Activated B cell treated with CpG ODN at 0.5 μM for 24 hours (primary cell): ENCODE measurements at regions not wholly inside any gene's neighbourhood (a gene's known extent, or its start where the extent isn't known, plus 50 kb on each side); places are given as distances from the start of the nearest gene placed in this dataset.

Experiments used
- ATAC-seq: fragments of 200-7000 bp; cut with Tn5 transposase; one replicate; pipeline ENCODE4 v1.10.0; 2021; ENCODE audit warnings: low read depth, mild to moderate bottlenecking, moderate library complexity
- CTCF ChIA-PET: fragments of 350-600 bp; sonication (Branson Sonifier 250); formaldehyde crosslinking; loops from one replicate; lab custom pipeline; 2021; ENCODE audit warnings: antibody characterized with exemption; lab: Charles Lee
- POLR2A ChIA-PET: fragments of 350-600 bp; sonication (Branson Sonifier 250); formaldehyde crosslinking; loops from one replicate; lab custom pipeline; 2021; ENCODE audit warnings: antibody characterized with exemption; lab: Charles Lee
- DNase-seq: peaks from one replicate; pipeline ENCODE4 v3.0.0; 2022
- H3K27ac Mint-ChIP-seq: one replicate; pipeline ENCODE4 v1.8.0; 2020; ENCODE audit warnings: mixed read lengths
- H3K27me3 Mint-ChIP-seq: one replicate; pipeline ENCODE4 v1.8.0; 2021; ENCODE audit warnings: mixed read lengths
- H3K36me3 Mint-ChIP-seq: one replicate; pipeline ENCODE4 v1.8.0; 2021; ENCODE audit warnings: low read depth, mixed read lengths
- H3K4me1 Mint-ChIP-seq: one replicate; pipeline ENCODE4 v1.8.0; 2021; ENCODE audit warnings: mixed read lengths
- H3K4me3 Mint-ChIP-seq: one replicate; pipeline ENCODE4 v1.8.0; 2020; ENCODE audit warnings: mild to moderate bottlenecking, mixed read lengths
- H3K9me3 Mint-ChIP-seq: one replicate; pipeline ENCODE4 v1.8.0; 2020; ENCODE audit warnings: mixed read lengths
- CTCF ChIP-seq: fragments of 200-600 bp; IDR thresholded peaks from one replicate; pipeline ENCODE4 v1.8.0; 2022; ENCODE audit warnings: antibody characterized with exemption, mild to moderate bottlenecking
- intact Hi-C: fragments of 100-400 bp; cut with micrococcal nuclease; formaldehyde crosslinking; loops from one replicate; pipeline ENCODE4 v1.15.1; 2024

- Mint-ChIP-seq H3K9me3 (peaks cover 8% of the 10 kb centered on the region), H3K4me3 (no peak overlapping the region), H3K4me1 (no peaks in the 10 kb centered on the region), H3K27ac (no peak overlapping the region), H3K36me3 (no peaks in the 10 kb centered on the region), H3K27me3 (no peaks in the 10 kb centered on the region)
- ATAC-seq (no peak), DNase-seq (no peak)
- intact Hi-C loops = no loop called here
- POLR2A ChIA-PET = no interaction called here
- CTCF ChIA-PET = no interaction called here
- TF ChIP-seq CTCF = no peak
Measured at GRCh38 chr2:79272616-79273015, 113.1 kb upstream of the REG3A start.

- no peaks in the 10 kb centered on the region for H3K27me3 Mint-ChIP-seq
- DNase-seq (no peak), ATAC-seq (no peak)
- H3K9me3 Mint-ChIP-seq = peaks cover 8% of the 10 kb centered on the region
- intact Hi-C loops = no loop called here
- ChIA-PET CTCF (no interaction called here), POLR2A (no interaction called here)
- no peak for TF ChIP-seq CTCF
- H3K4me3 Mint-ChIP-seq = no peak overlapping the region
- H3K27ac Mint-ChIP-seq = no peak overlapping the region
- no peaks in the 10 kb centered on the region for H3K4me1 Mint-ChIP-seq
- no peaks in the 10 kb centered on the region for H3K36me3 Mint-ChIP-seq
Measured at GRCh38 chr2:79271456-79271855, 111.9 kb upstream of the REG3A start.

- ChIA-PET POLR2A (no interaction called here), CTCF (no interaction called here)
- DNase-seq (no peak), ATAC-seq (no peak)
- intact Hi-C loops = no loop called here
- no peak overlapping the region for H3K27ac Mint-ChIP-seq
- no peaks in the 10 kb centered on the region for H3K36me3 Mint-ChIP-seq
- no peaks in the 10 kb centered on the region for H3K4me1 Mint-ChIP-seq
- H3K4me3 Mint-ChIP-seq = no peak overlapping the region
- no peak for TF ChIP-seq CTCF
- H3K9me3 Mint-ChIP-seq = no peaks in the 10 kb centered on the region
- H3K27me3 Mint-ChIP-seq = no peaks in the 10 kb centered on the region
Measured at GRCh38 chr2:79260848-79261247, 101.3 kb upstream of the REG3A start.

- ChIA-PET POLR2A (no interaction called here), CTCF (no interaction called here)
- no peak for TF ChIP-seq CTCF
- H3K4me1 Mint-ChIP-seq = no peaks in the 10 kb centered on the region
- no peaks in the 10 kb centered on the region for H3K36me3 Mint-ChIP-seq
- no peak overlapping the region for H3K27ac Mint-ChIP-seq
- ATAC-seq = no peak
- no peak overlapping the region for H3K4me3 Mint-ChIP-seq
- no peaks in the 10 kb centered on the region for H3K27me3 Mint-ChIP-seq
- DNase-seq = no peak
- intact Hi-C loops = no loop called here
- no peaks in the 10 kb centered on the region for H3K9me3 Mint-ChIP-seq
Measured at GRCh38 chr2:79259959-79260358, 100.4 kb upstream of the REG3A start.

GRCh38 chr2:79259296-79259695 is 99.7 kb upstream of the REG3A start:
- Mint-ChIP-seq H3K9me3 (no peaks in the 10 kb centered on the region), H3K4me1 (no peaks in the 10 kb centered on the region), H3K36me3 (no peaks in the 10 kb centered on the region), H3K27me3 (no peaks in the 10 kb centered on the region), H3K27ac (no peak overlapping the region), H3K4me3 (no peak overlapping the region)
- intact Hi-C loops = no loop called here
- ChIA-PET POLR2A (no interaction called here), CTCF (no interaction called here)
- no peak for ATAC-seq
- no peak for TF ChIP-seq CTCF
- DNase-seq = no peak
